ENCODE measurements at regions not wholly inside any gene's neighbourhood (a gene's known extent, or its start where the extent isn't known, plus 50 kb on each side); places are given as distances from the start of the nearest gene placed in this dataset.
"Not testable (repeated sequence)": the region's sequence is repeated elsewhere in the genome, so short reads cannot be mapped to it uniquely, and the experiment has no call there.

DNA sequence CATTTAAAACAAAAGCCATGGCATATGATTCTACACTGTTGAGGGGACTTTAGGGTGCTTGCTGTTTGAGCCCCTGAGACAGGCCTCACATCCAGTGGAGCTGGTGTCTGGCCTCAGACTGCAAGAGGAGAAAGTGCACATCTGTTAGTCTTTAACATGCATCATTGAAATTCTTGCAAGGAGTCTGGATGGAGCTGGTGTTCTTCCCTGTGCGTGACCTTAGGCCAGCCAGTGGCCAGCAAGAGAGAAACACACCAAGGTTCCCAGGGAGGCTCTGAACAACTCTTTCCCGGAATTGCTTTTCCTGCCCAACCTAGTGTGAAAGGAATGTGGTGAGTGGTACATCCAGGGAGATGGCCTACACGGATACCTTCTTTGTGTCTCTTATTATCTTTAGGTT, 282.8 kb upstream of the TNC start:
- Histone ChIP-seq H2AFZ (ENCODE audit: low read depth, low read length) (no peak overlapping the region), H3K9me3 (ENCODE audit: low read length) (no peaks in the 10 kb centered on the region), H3K36me3 (ENCODE audit: insufficient read depth, low read length) (no peaks in the 10 kb centered on the region), H3K4me1 (ENCODE audit: insufficient read depth, low read length) (peaks cover 3% of the 10 kb centered on the region), H3K4me3 (ENCODE audit: low read length) (no peak overlapping the region), H3K27me3 (ENCODE audit: insufficient read depth, low read length) (no peaks in the 10 kb centered on the region)

- peaks cover 3% of the 10 kb centered on the region for H3K4me1 ChIP-seq (ENCODE audit: insufficient read depth, low read length)
- no peak overlapping the region for H3K4me3 ChIP-seq (ENCODE audit: low read length)
- H3K36me3 ChIP-seq (ENCODE audit: insufficient read depth, low read length), result no peaks in the 10 kb centered on the region
- no peak overlapping the region for H2AFZ ChIP-seq (ENCODE audit: low read depth, low read length)
- H3K9me3 ChIP-seq (ENCODE audit: low read length), result no peaks in the 10 kb centered on the region
- H3K27me3 ChIP-seq (ENCODE audit: insufficient read depth, low read length), result no peaks in the 10 kb centered on the region
These were observed 283.9 kb upstream of the TNC start for GRCh38 chr9:115401756-115402327.

DNA sequence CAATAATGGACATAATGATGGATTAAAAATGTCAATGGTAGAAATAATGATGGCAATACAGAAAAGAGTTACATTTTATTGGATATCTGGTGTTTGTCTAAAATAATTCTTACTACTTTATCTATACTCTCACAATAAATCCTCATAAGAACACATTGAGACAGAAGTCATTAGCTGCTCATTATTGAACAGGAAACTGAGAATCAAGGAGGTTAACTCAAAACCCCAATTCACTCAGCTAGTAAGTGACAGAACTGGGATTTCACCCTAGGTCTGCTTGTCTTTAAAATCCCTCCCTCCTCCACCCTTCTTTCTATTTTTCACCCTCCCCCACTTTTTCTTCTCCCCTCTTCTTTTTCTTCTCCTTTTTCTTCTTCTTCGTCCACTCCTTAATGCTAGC, 285.8 kb upstream of the TNC start:
- H3K9me3 ChIP-seq (ENCODE audit: low read length), result no peaks in the 10 kb centered on the region
- H2AFZ ChIP-seq (ENCODE audit: low read depth, low read length), result no peak overlapping the region
- H3K27me3 ChIP-seq (ENCODE audit: insufficient read depth, low read length), result no peaks in the 10 kb centered on the region
- H3K4me1 ChIP-seq (ENCODE audit: insufficient read depth, low read length), result peaks cover 3% of the 10 kb centered on the region
- no peak overlapping the region for H3K4me3 ChIP-seq (ENCODE audit: low read length)
- no peaks in the 10 kb centered on the region for H3K36me3 ChIP-seq (ENCODE audit: insufficient read depth, low read length)

- Histone ChIP-seq H3K9me3 (ENCODE audit: low read length) (no peaks in the 10 kb centered on the region), H2AFZ (ENCODE audit: low read depth, low read length) (no peak overlapping the region), H3K4me1 (ENCODE audit: insufficient read depth, low read length) (peaks cover 3% of the 10 kb centered on the region), H3K27me3 (ENCODE audit: insufficient read depth, low read length) (no peaks in the 10 kb centered on the region), H3K36me3 (ENCODE audit: insufficient read depth, low read length) (no peaks in the 10 kb centered on the region), H3K4me3 (ENCODE audit: low read length) (no peak overlapping the region)
These were observed 286.4 kb upstream of the TNC start for GRCh38 chr9:115404311-115404710.

DNA sequence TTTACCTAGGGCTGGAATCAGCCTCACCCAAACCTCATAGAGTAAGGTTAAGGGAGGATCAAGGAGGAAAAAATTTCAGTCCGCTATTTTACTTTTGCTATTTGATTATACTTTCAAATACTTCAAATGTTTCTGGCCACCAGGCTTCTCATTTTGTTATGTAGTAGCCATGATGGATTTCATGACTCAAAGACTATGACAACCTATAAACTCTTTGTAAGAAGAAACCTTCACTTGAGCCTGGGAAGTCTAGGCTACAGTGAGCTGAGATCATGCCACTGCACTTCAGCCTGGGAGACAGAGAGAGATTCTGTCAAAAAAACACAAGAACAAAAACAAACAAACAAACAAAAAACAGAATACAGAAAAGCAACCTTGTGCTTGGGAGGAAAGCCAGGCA, 293.6 kb upstream of the TNC start:
- Histone ChIP-seq H2AFZ (ENCODE audit: low read depth, low read length) (no peak overlapping the region), H3K4me1 (ENCODE audit: insufficient read depth, low read length) (no peaks in the 10 kb centered on the region), H3K9me3 (ENCODE audit: low read length) (no peaks in the 10 kb centered on the region), H3K4me3 (ENCODE audit: low read length) (no peak overlapping the region), H3K27me3 (ENCODE audit: insufficient read depth, low read length) (no peaks in the 10 kb centered on the region), H3K36me3 (ENCODE audit: insufficient read depth, low read length) (no peaks in the 10 kb centered on the region)

DNA sequence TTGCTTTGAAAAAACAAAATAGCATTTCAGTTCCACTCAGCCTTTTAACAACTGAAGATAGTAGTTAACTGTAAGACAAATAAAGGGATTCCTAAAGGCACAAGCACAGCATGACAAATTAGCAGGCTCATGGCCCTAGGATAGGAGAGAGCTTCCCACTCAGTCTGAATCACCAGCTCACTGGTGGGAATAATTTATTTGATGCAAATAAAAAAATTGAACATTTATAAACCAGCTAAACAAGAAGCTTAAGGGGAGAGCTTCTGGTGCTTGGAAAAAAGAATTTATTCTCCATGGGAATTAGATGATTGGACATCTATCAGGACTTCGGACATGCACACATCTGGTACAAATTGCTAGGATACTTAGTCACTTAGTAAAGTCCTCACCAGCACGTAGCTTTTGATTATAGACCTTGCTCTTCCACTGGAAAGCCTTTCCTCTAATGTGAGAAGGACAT, 294.1 kb upstream of the TNC start:
- Histone ChIP-seq H3K36me3 (ENCODE audit: insufficient read depth, low read length) (no peaks in the 10 kb centered on the region), H3K4me3 (ENCODE audit: low read length) (no peak overlapping the region), H3K27me3 (ENCODE audit: insufficient read depth, low read length) (no peaks in the 10 kb centered on the region), H3K4me1 (ENCODE audit: insufficient read depth, low read length) (no peaks in the 10 kb centered on the region), H3K9me3 (ENCODE audit: low read length) (no peaks in the 10 kb centered on the region), H2AFZ (ENCODE audit: low read depth, low read length) (no peak overlapping the region)

DNA sequence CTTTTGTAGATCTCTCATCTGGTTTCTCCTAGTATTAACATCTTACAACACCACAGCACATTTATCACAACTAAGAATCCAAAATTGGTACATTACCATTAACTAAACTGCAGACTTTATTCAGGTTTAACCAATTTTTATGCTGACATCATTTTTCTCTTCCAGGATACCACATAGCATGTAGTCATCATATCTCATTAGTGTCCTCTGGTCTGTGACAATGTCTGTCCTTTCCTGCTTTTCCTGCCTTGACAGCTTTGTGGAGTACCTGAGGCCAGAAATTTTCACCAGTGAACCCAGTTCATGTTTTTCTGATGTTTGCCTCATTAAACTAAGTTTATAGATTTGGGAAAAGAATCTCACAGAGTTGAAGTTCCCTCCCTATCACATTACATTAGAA, 294.7 kb upstream of the TNC start:
- no peaks in the 10 kb centered on the region for H3K9me3 ChIP-seq (ENCODE audit: low read length)
- H3K36me3 ChIP-seq (ENCODE audit: insufficient read depth, low read length), result no peaks in the 10 kb centered on the region
- H3K4me3 ChIP-seq (ENCODE audit: low read length), result no peak overlapping the region
- no peaks in the 10 kb centered on the region for H3K27me3 ChIP-seq (ENCODE audit: insufficient read depth, low read length)
- no peak overlapping the region for H2AFZ ChIP-seq (ENCODE audit: low read depth, low read length)
- no peaks in the 10 kb centered on the region for H3K4me1 ChIP-seq (ENCODE audit: insufficient read depth, low read length)

DNA sequence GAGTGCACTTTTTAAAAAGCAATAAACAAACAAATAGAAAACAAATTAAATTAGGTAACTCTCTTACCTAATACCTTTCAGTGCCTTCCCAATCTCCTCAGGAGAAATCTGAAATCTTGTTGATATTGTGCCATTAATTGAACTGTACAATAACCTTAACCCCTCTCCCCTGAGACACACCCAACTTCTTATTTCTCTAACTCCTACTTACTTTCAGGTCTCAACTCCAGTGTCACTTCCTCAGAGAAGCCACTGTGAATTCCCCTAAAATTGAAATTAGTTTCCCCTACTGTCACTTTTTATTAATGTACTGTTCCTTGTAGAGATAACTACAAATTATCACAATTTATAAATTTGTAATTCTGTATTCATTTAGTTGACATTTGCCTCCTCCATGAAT, 295.3 kb upstream of the TNC start:
- H3K9me3 ChIP-seq (ENCODE audit: low read length), result no peaks in the 10 kb centered on the region
- no peaks in the 10 kb centered on the region for H3K4me1 ChIP-seq (ENCODE audit: insufficient read depth, low read length)
- H3K36me3 ChIP-seq (ENCODE audit: insufficient read depth, low read length), result no peaks in the 10 kb centered on the region
- H2AFZ ChIP-seq (ENCODE audit: low read depth, low read length), result no peak overlapping the region
- no peaks in the 10 kb centered on the region for H3K27me3 ChIP-seq (ENCODE audit: insufficient read depth, low read length)
- no peak overlapping the region for H3K4me3 ChIP-seq (ENCODE audit: low read length)

DNA sequence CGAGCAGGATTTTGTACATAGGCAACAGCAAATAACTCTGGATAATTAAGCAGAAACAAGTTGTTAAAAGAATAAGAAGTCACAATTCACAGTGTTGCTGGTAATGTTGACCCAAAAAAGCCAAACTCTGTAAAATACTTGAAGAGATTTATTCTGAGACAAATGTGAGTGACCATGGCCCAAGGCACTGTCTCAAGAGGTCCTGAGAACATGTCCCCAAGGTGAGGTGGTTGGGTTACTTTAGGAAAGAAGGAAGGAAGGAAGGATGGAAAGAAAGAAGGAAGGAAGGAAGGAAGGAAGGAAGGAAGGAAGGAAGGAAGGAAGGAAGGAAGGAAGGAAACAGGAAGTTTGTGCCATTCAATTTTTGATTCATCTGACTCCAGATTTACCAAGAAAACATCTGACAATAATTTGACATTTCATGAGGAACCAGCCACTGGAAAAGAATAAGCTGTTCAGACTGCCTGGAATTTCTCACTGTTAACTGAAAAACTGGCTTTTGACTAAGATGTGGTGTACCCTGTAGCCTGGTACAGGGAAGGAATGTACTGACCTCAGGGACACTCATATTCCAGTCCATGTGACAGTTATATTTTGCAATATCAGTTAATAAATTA, 295.9 kb upstream of the TNC start:
- Histone ChIP-seq H3K27me3 (ENCODE audit: insufficient read depth, low read length) (no peaks in the 10 kb centered on the region), H2AFZ (ENCODE audit: low read depth, low read length) (no peak overlapping the region), H3K36me3 (ENCODE audit: insufficient read depth, low read length) (no peaks in the 10 kb centered on the region), H3K9me3 (ENCODE audit: low read length) (no peaks in the 10 kb centered on the region), H3K4me3 (ENCODE audit: low read length) (no peak overlapping the region), H3K4me1 (ENCODE audit: insufficient read depth, low read length) (no peaks in the 10 kb centered on the region)

DNA sequence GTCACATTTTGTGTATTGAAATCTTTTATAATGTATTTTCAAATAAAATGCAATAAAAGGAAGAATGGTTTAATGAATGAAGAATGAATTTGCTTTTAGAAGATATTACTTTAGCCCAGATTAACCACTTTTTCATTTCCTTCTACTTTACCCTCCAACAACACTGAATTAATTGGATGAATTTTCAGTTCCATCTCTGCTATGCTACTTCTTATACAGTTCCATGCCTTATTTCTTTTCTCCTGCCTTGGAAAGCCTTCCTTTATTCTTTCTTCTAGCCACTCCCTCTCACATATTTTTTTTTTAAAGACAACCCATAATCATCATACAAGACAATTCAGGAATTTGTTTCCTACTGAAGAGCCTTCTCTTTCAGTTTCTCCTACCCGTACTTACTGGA, 296.6 kb upstream of the TNC start:
- H3K9me3 ChIP-seq (ENCODE audit: low read length), result no peaks in the 10 kb centered on the region
- H2AFZ ChIP-seq (ENCODE audit: low read depth, low read length), result no peak overlapping the region
- no peaks in the 10 kb centered on the region for H3K27me3 ChIP-seq (ENCODE audit: insufficient read depth, low read length)
- no peak overlapping the region for H3K4me3 ChIP-seq (ENCODE audit: low read length)
- H3K4me1 ChIP-seq (ENCODE audit: insufficient read depth, low read length), result no peaks in the 10 kb centered on the region
- no peaks in the 10 kb centered on the region for H3K36me3 ChIP-seq (ENCODE audit: insufficient read depth, low read length)

- no peak overlapping the region for H3K4me3 ChIP-seq (ENCODE audit: low read length)
- no peak overlapping the region for H2AFZ ChIP-seq (ENCODE audit: low read depth, low read length)
- H3K36me3 ChIP-seq (ENCODE audit: insufficient read depth, low read length), result no peaks in the 10 kb centered on the region
- H3K9me3 ChIP-seq (ENCODE audit: low read length), result no peaks in the 10 kb centered on the region
- no peaks in the 10 kb centered on the region for H3K4me1 ChIP-seq (ENCODE audit: insufficient read depth, low read length)
- no peaks in the 10 kb centered on the region for H3K27me3 ChIP-seq (ENCODE audit: insufficient read depth, low read length)
These were observed 297.5 kb upstream of the TNC start for GRCh38 chr9:115415450-115415849.

DNA sequence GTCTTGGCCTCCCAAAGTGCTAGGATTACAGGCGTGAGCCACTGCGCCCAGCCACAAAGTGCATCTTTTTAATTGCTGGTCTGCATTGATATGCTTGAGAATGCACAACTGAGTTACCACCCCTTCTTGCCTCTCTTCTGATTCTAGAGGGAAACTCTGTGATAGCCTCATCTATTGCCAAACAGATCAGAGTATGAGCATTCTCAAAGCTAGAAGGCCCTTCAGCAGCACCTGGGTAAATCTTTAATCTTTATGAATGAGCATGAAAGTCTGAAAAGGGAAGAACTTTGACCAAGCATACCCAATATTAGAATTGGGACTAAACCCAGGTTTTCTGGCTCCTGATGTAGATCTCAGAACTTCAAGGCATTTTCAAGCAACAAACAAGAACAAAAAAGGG, 298.3 kb upstream of the TNC start:
- H3K4me3 ChIP-seq (ENCODE audit: low read length), result no peak overlapping the region
- no peaks in the 10 kb centered on the region for H3K9me3 ChIP-seq (ENCODE audit: low read length)
- no peak overlapping the region for H2AFZ ChIP-seq (ENCODE audit: low read depth, low read length)
- no peaks in the 10 kb centered on the region for H3K4me1 ChIP-seq (ENCODE audit: insufficient read depth, low read length)
- H3K36me3 ChIP-seq (ENCODE audit: insufficient read depth, low read length), result no peaks in the 10 kb centered on the region
- no peaks in the 10 kb centered on the region for H3K27me3 ChIP-seq (ENCODE audit: insufficient read depth, low read length)

DNA sequence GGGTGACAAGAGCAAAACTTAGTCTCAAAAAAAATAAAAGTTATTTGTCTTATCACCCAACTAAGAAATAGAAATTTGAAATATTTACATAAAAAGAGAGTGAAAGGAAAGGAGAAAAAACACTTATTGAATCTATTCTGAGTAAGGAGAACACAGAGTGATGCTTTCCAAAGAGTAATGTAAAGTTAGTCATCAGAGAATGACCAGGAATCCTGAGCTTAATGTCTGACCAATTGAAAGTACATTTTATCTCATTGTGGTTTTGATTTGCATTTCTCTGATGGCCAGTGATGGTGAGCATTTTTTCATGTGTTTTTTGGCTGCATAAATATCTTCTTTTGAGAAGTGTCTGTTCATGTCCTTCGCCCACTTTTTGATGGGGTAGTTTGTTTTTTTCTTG, 300.2 kb upstream of the TNC start:
- H3K4me3 ChIP-seq (ENCODE audit: low read length); H3K27me3 ChIP-seq (ENCODE audit: insufficient read depth, low read length); H2AFZ ChIP-seq (ENCODE audit: low read depth, low read length); H3K36me3 ChIP-seq (ENCODE audit: insufficient read depth, low read length); H3K4me1 ChIP-seq (ENCODE audit: insufficient read depth, low read length); H3K9me3 ChIP-seq (ENCODE audit: low read length): not testable (repeated sequence)

GRCh38 chr9:115422932-115423440, 305.0 kb upstream of the TNC start:
- Histone ChIP-seq H3K9me3 (ENCODE audit: low read length) (no peaks in the 10 kb centered on the region), H3K36me3 (ENCODE audit: insufficient read depth, low read length) (no peaks in the 10 kb centered on the region), H3K4me1 (ENCODE audit: insufficient read depth, low read length) (no peaks in the 10 kb centered on the region), H3K27me3 (ENCODE audit: insufficient read depth, low read length) (no peaks in the 10 kb centered on the region), H2AFZ (ENCODE audit: low read depth, low read length) (no peak overlapping the region), H3K4me3 (ENCODE audit: low read length) (no peak overlapping the region)

All from neuron (in vitro differentiated cells).